GM12878 (cell line): ENCODE measurements at regions not wholly inside any gene's neighbourhood (a gene's known extent, or its start where the extent isn't known, plus 50 kb on each side); places are given as distances from the start of the nearest gene placed in this dataset.

Source experiments
- ATAC-seq: fragments of 200-7000 bp; cut with Tn5 transposase; 3 replicates; pipeline ENCODE4 v1.9.1; 2020; ENCODE audit warnings: mild to moderate bottlenecking, moderate library complexity
- BruUV-seq: library from RNA; stranded (reverse); fragments of 400-500 nt; replicated peaks from 2 replicates; lab custom pipeline; 2021; lab: Mats Ljungman, UMichigan
- CTCF ChIA-PET: fragments of 300-600 bp; sonication (Branson Sonifier 250); formaldehyde crosslinking; extraction: SDS; loops from one replicate; lab custom pipeline; 2021; ENCODE audit warnings: inconsistent platforms; lab: Yijun Ruan, JAX
- POLR2A ChIA-PET: fragments of 350-600 bp; formaldehyde crosslinking; extraction: SDS; loops from one replicate; lab custom pipeline; 2021; ENCODE audit warnings: inconsistent platforms; lab: Charles Lee
- RAD21 ChIA-PET: fragments of 300-600 bp; sonication (Branson Sonifier 250); formaldehyde crosslinking; loops from one replicate; lab custom pipeline; 2023; ENCODE audit warnings: antibody characterized with exemption; ENCODE audit not compliant: unreplicated experiment; lab: Charles Lee
- SMC1A ChIA-PET: fragments of 300-600 bp; sonication (Branson Sonifier 250); formaldehyde crosslinking; loops from one replicate; lab custom pipeline; 2023; ENCODE audit not compliant: unreplicated experiment, uncharacterized antibody; lab: Charles Lee
- DNase-seq: peaks from one replicate; pipeline ENCODE4 v3.0.0-alpha.2; 2011; ENCODE audit warnings: low read depth, low spot score
- FAIRE-seq: peaks from 3 replicates; lab custom pipeline; 2011; peaks lifted over from hg19 to GRCh38; lab: Jason Lieb, UNC
- H2AFZ ChIP-seq: 2 replicates; pipeline ENCODE4 v1.6.0; 2011; ENCODE audit warnings: low read depth, low read length, control low read depth; ENCODE audit not compliant: control insufficient read depth
- H3K27ac ChIP-seq: 2 replicates; pipeline ENCODE4 v1.5.1; 2011; ENCODE audit warnings: control low read depth; ENCODE audit not compliant: control insufficient read depth, insufficient read depth
- H3K27me3 ChIP-seq, 2 experiments: replicated peaks in 1 of 2; 2 replicates each; pipeline versions ENCODE4 v1.6.0 to v1.6.1; 2011; ENCODE audit warnings: low read length in 1 of 2; ENCODE audit not compliant: control insufficient read depth in 2 of 2, insufficient read depth in 2 of 2
- H3K36me3 ChIP-seq, 2 experiments: 2 replicates each; pipeline ENCODE4 v1.5.1; 2011; ENCODE audit warnings: low read length in 1 of 2; ENCODE audit not compliant: control insufficient read depth in 2 of 2, insufficient read depth in 2 of 2
- H3K4me1 ChIP-seq: 2 replicates; pipeline ENCODE4 v1.6.1; 2011; ENCODE audit warnings: mild to moderate bottlenecking, low read length, moderate library complexity, mixed read lengths; ENCODE audit not compliant: control insufficient read depth, insufficient read depth
- H3K4me2 ChIP-seq: 2 replicates; pipeline ENCODE4 v1.6.0; 2011; ENCODE audit warnings: control low read depth; ENCODE audit not compliant: control insufficient read depth, insufficient read depth
- H3K4me3 ChIP-seq: fragments of 200-600 bp; sonication (generic); 2 replicates; pipeline ENCODE4 v1.5.1; 2016
- H3K79me2 ChIP-seq: 2 replicates; pipeline ENCODE4 v1.6.0; 2011; ENCODE audit warnings: low read length; ENCODE audit not compliant: control insufficient read depth, insufficient read depth
- H3K9ac ChIP-seq: 2 replicates; pipeline ENCODE4 v1.8.0; 2011; ENCODE audit warnings: low read length, control low read depth, mixed read lengths; ENCODE audit not compliant: control insufficient read depth, insufficient read depth
- H3K9me3 ChIP-seq: replicated peaks from 3 replicates; pipeline ENCODE4 v1.5.1; 2011; ENCODE audit warnings: mild to moderate bottlenecking, low read length; ENCODE audit not compliant: control insufficient read depth, insufficient read depth
- H4K20me1 ChIP-seq: 2 replicates; pipeline ENCODE4 v1.6.0; 2011; ENCODE audit not compliant: control insufficient read depth, insufficient read depth
- BCL3 ChIP-seq: IDR thresholded peaks from 2 replicates; pipeline ENCODE4 v1.6.1; 2011; ENCODE audit warnings: borderline replicate concordance, low read depth, mild to moderate bottlenecking, moderate library complexity, low read length; ENCODE audit not compliant: insufficient read depth, poor library complexity, severe bottlenecking
- BRCA1 ChIP-seq: IDR thresholded peaks from 2 replicates; pipeline ENCODE4 v1.6.1; 2011; ENCODE audit warnings: low read depth, low read length, improper control_type of control experiment
- E4F1 ChIP-seq: fragments of 450-650 bp; IDR thresholded peaks from 2 replicates; pipeline ENCODE4 v1.6.1; 2018; ENCODE audit warnings: borderline replicate concordance, mild to moderate bottlenecking; ENCODE audit not compliant: partially characterized antibody
- MXI1 ChIP-seq: fragments of 150-350 bp; IDR thresholded peaks from 2 replicates; pipeline ENCODE4 v1.6.1; 2011; ENCODE audit warnings: low read depth, mild to moderate bottlenecking, inconsistent platforms, low read length, improper control_type of control experiment
- NR2F1 ChIP-seq: fragments of 450-650 bp; conservative IDR thresholded peaks from 2 replicates; pipeline ENCODE4 v1.6.1; 2017; ENCODE audit warnings: mild to moderate bottlenecking
- SKIL ChIP-seq: fragments of 450-650 bp; IDR thresholded peaks from 2 replicates; pipeline ENCODE4 v1.6.1; 2017; ENCODE audit warnings: mild to moderate bottlenecking, low read depth, inconsistent platforms; ENCODE audit not compliant: poor library complexity, severe bottlenecking
- SMARCA5 ChIP-seq: fragments of 450-650 bp; IDR thresholded peaks from 2 replicates; pipeline ENCODE4 v1.6.1; 2017; ENCODE audit warnings: mild to moderate bottlenecking
- TARDBP ChIP-seq: IDR thresholded peaks from 2 replicates; pipeline ENCODE4 v1.6.1; 2016; ENCODE audit warnings: borderline replicate concordance
- TBL1XR1 ChIP-seq: IDR thresholded peaks from 2 replicates; pipeline ENCODE4 v1.6.1; 2012; ENCODE audit warnings: low read depth, low read length, improper control_type of control experiment
- YBX1 ChIP-seq: fragments of 450-650 bp; IDR thresholded peaks from 2 replicates; pipeline ENCODE4 v1.6.1; 2016; ENCODE audit warnings: antibody characterized with exemption
- YY1 ChIP-seq: IDR thresholded peaks from 2 replicates; pipeline ENCODE4 v1.6.1; 2011; ENCODE audit warnings: low read depth, mild to moderate bottlenecking, low read length
- ZBTB11 ChIP-seq: fragments of 450-650 bp; formaldehyde crosslinking; IDR thresholded peaks from 2 replicates; pipeline ENCODE4 v1.5.0; 2022; ENCODE audit warnings: mild to moderate bottlenecking, missing genetic modification characterization
- ZNF217 ChIP-seq: fragments of 450-650 bp; IDR thresholded peaks from 2 replicates; pipeline ENCODE4 v1.6.1; 2017; ENCODE audit warnings: antibody characterized with exemption, mild to moderate bottlenecking
- WGBS: methylation state at CpG from one replicate; pipeline ENCODE4 v1.1.6; 2016; ENCODE audit warnings: low lambda C conversion rate; ENCODE audit not compliant: insufficient replicate concordance, insufficient coverage; ENCODE audit errors: missing lambda C conversion rate; 5-methylcytosine and 5-hydroxymethylcytosine counted together
- in situ Hi-C: fragments of 300-500 bp; cut with MboI; formaldehyde crosslinking; loops from 9 replicates; pipeline ENCODE4 v1.14.3; 2018; ENCODE audit warnings: mixed read lengths
- intact Hi-C: fragments of 100-400 bp; cut with micrococcal nuclease; formaldehyde crosslinking; loops from one replicate; pipeline ENCODE4 v1.14.2; 2022; ENCODE audit not compliant: unreplicated experiment
- TF ChIP-seq, protein P1 (sequence below): IDR thresholded peaks from 2 replicates; pipeline ENCODE4 v1.6.1; 2012; ENCODE audit warnings: low read length, inconsistent platforms

DNA sequence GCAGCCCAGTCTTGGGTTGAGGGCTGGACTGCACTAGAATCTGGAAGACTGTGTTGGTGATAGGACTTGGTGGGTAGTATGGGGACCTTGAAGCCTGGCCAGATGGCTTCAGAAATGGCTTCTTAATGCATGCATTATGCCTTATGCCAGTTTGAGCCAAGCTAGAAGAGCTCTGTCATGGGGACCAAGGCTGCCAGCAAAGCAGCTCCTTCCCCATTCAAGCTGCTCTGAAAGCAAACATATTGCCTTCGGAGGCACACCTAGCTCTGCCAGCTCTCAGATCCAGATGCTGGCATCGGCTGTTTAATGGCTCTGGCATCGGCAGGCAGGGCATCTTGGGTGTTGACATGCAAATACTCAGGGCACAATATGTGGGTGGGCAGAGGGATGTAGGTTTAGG lies 59.0 kb upstream of the IGFBP5 start:
- WGBS = 24% methylated on average over 3 of the region's 3 CpGs
- Histone ChIP-seq H3K79me2 (no peaks in the 10 kb centered on the region), H3K9me3 (no peaks in the 10 kb centered on the region), H3K4me2 (no peak overlapping the region), H3K9ac (no peak overlapping the region), H3K4me1 (no peaks in the 10 kb centered on the region), H4K20me1 (no peaks in the 10 kb centered on the region), H3K36me3 (no peaks in the 10 kb centered on the region), H2AFZ (no peak overlapping the region), H3K4me3 (no peak overlapping the region), H3K27me3 (peaks cover 0 to 3% of the 10 kb centered on the region in 2 experiments; a peak in 2 of 4 replicates), H3K27ac (no peak overlapping the region)
- RAD21 ChIA-PET = no interaction called here
- DNase-seq = no peak
- CTCF ChIA-PET = interaction anchor here (0.6 to 0.7 kb wide), 2 partner anchors 19 to 125 kb away, joined by 3 read pairs; no protein-coding TSS in a partner anchor
- in situ Hi-C loops = no loop called here
- intact Hi-C loops = no loop called here
- POLR2A ChIA-PET = no interaction called here
- SMC1A ChIA-PET = no interaction called here
- BruUV-seq = no TSS peak
- no peak for ATAC-seq
- no peak for FAIRE-seq
- no peak for TF ChIP-seq MXI1
- TF ChIP-seq ZBTB11 (CRISPR knock-in tag) = no peak
- TF ChIP-seq BRCA1 = no peak
- TF ChIP-seq SMARCA5 = no peak
- no peak for TF ChIP-seq NR2F1
- TF ChIP-seq, protein P1, sequence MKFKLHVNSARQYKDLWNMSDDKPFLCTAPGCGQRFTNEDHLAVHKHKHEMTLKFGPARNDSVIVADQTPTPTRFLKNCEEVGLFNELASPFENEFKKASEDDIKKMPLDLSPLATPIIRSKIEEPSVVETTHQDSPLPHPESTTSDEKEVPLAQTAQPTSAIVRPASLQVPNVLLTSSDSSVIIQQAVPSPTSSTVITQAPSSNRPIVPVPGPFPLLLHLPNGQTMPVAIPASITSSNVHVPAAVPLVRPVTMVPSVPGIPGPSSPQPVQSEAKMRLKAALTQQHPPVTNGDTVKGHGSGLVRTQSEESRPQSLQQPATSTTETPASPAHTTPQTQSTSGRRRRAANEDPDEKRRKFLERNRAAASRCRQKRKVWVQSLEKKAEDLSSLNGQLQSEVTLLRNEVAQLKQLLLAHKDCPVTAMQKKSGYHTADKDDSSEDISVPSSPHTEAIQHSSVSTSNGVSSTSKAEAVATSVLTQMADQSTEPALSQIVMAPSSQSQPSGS = no peak
- no peak for TF ChIP-seq YBX1
- TF ChIP-seq SKIL = no peak
- TF ChIP-seq E4F1 = no peak
- no peak for TF ChIP-seq TBL1XR1
- TF ChIP-seq BCL3 = no peak
- TF ChIP-seq ZNF217 = no peak
- no peak for TF ChIP-seq TARDBP
- no peak for TF ChIP-seq YY1
